NCI-H2196 (cell line): ENCODE measurements at regions not wholly inside any gene's neighbourhood (a gene's known extent, or its start where the extent isn't known, plus 50 kb on each side); places are given as distances from the start of the nearest gene placed in this dataset.

ENCODE experiments used
- DNase-seq: peaks from one replicate; lab custom pipeline; 2025; ENCODE audit not compliant: unreplicated experiment; lab: John Stamatoyannopoulos, UW

DNA sequence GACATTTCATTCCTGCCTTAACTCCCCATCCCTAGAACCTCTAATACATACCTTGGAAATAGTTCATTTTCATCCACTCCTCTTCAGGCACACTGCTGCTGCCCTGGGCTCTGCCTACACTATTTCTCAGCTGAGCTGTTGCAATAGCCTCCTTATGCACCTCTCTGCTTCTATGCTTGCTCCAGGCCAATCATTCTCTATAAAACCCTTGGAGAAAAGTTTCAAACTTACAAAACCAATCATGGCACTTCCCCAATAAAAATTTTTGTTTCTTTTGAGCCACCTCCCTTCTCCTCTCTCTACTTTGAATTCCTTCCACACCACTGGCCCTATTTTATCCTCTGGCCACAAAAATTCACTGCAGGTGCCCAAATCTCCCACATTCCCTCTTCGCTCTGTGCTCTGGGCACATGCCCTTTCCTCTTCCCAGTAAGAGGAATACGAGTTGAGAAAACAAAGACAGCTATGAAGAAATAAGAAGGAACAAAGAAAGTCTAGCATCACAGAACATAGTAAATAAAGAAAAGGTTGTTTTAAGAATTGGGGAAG, 301.4 kb downstream of the ELAVL2 start:
- DNase-seq: no peak

DNA sequence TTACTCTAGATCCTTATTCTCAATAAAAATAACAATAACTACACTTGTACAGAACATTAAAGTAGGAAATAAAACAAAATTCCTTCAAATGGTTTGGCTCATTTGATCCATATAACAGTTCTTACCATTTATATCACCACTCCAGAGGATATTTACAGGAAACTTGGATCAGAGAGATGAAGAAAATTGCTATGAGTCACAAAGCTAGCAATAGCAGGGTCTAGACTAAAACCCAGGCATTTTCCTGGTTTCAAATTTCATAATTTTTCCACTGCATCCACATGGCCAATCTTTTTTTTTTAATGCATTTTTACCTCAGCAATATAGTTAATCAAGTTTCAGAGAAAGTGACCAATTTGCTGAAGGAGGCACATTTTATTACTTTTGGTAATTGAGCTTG, 299.2 kb downstream of the ELAVL2 start:
- no peak for DNase-seq

DNA sequence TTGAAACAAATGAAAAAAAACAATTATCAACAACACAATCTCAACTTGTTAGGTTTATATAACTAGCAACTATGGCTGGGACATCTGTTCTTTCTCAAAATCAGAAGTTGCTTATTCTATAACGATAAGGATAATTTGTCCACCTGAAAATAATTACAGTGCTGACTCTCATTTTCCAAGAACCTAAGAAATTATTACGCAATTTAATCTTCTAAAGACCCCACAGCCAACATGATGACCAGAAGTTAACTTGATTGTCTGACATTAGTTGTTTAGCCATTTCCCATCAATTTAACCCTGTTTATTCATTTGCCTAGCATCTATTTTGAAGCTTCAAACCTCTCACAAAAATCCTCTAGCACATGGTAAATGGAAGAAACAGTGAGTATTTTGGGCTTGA, 293.8 kb downstream of the ELAVL2 start:
- DNase-seq: no peak

DNA sequence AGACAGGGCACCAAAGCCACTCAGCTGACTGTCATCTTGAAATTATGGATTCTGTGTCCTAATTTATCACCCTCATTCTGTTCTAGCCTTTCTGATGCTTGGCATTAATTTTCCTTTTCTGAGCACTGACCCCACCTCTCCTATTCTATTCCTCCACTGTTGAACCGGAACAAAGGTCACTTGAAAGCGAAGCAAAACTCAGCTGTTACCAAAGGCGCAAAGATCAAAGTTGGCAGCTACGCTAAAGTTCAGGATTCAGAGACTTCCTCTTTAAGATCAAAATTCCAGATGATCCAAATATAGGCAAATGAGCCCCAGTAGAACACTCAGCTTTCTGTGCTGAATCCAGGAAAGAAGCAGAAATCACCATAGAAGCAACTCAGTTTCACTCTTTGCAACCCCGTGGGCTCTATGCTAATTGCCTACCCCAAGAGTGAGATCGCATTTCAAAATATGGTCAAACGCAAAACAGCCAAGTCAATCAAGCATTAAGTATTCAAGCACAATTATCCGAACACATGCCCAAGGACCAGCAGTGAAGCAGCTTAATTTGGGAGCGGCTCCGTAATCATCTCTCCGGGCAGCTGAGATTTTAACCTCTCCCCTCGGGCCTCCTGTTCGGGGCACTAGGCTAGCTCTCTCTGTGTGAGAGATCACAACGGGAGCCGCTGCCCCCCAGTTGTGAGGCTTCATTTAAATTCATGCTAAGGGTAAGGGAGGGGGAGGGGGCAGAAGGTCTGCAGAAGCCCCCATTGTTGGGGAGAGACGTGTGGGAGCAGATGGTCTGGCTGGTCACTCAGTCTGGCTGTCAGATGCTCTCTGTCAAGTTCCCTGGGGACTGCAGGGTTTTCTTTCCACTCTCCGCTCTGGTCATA, 288.6 kb downstream of the ELAVL2 start:
- DNase-seq: no peak

DNA sequence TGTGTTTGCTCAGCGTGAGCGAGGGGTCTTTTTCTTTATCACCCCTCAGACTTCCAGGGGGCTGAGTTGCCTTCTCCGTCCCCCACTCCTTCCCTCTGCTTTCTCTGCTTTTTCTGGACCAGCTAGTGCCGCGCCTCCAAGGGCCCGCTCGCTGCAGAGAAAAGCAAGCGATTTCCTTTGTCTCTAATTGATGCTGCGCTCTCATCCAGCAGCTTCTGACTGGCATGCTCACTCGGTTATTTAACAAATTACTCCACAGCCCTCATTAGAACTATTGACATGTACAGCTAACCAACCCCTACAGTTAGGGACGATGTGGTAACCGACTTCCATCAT, 288.0 kb downstream of the ELAVL2 start:
- no peak for DNase-seq

DNA sequence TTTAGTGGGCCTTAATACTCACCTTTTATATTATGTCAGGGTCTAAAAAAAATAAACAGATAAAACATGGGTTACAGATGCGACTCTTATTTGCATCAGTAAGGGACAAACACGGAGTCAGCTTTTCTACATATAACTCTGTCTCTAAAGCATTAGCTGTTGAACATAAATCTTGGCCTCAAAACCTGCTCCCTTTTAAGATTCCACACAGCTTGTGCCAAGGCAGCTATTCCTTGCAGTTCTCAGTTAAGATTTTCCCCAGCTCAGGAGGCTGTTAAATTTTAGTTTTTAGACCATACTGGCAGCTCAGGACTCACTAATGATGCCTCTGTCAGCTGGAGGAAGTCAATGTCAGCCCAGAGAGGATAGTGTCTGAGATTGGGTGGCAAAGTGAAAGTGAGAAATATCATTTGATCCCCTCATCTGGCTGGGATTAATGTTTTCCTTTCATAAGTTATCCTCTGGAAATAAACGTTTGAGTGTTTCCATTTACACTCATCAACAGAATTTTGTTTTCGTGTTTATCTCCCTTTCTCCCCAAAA, 287.5 kb downstream of the ELAVL2 start:
- no peak for DNase-seq

DNA sequence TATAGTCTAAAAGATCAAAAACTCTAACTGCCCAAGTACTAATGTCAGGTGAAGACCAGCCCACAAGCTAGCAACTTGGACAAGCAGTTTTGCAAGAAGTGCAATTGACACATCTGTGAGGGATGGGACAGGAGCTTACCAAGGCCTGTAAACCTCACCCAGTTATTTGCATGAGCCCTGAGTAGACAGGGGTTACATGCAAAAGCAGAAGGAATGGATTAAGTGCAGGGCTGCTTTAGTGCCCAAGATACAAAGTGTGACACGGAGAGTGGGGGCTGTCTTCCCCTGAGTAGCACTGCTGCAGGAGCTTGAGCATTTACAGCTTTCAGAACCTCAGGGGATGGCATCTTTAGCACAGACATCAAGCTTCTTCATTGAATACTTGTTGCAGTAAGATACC, 286.7 kb downstream of the ELAVL2 start:
- DNase-seq: no peak

DNA sequence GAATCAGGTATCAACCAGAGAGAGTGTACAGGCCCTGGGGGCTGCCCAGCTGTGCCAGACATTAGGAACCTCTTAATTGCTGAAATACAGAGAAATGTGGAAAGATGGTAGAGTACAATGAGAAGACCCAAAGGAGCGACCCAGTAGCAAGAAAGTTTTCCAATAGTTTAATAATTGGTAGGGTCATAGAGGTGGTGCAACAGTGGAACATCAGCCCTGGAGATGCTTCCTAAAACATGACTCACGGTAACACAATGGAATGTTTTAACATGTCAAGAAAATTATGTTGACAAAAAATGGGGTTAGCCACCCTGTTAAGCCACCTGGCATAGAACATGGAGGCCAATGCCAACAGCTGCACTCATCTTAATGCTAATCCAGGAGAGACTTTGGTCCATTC, 284.1 kb downstream of the ELAVL2 start:
- DNase-seq: no peak

DNA sequence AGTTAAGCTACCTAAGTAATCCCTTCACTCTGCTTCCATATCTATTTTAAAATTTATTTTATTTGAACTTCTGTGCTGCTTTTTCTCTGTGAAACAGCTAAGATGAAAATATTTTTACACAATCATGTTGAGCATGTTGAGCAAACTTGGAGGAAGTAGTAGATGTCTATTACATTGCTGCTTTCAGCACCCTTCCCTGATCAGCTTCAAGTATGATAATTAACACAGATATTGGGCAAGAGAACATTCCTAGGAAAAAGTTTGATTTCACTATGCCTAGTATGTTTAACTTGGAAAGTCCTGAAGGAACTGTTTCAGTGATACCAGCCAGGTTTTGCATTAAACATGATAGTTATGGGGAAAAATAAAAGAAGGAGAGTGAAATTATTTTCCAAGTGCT, 283.6 kb downstream of the ELAVL2 start:
- no peak for DNase-seq

DNA sequence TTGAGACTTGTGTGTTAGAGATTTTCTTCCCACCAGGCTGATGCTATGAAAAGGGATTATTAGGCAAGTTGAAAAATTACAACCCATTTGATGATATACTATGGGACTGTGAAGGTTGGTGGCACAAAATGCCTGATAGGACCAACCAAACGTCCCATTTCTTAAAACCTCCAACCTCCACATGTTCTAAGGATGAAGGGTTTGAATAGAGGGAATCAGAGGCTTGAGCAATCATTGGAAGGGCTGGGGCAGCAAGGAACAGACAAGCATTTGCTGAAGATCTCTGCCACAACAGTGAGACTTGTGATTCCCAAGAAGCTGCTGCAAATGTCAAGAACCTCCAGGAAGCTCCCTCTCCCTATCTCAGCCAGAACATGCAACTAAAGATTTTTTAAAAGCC, 283.1 kb downstream of the ELAVL2 start:
- no peak for DNase-seq

DNA sequence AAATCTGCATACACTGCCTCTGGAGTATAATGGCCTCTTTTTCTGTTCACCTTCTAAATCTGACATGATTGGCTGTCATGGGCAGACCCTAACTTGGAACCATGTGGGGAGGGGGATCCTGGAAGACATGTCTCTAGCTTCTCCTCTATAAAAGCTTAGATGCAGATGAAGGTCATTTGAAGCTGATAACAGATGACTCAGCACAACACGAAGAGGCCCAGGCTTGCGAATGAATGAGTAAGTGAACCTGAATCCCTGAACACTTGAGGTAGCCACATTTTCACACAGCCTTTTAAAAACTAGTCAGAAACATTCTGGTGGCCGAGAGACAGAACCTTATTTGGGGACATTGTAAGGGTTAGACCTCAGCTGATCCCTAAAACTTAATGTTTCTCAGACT, 282.6 kb downstream of the ELAVL2 start:
- DNase-seq: no peak

DNA sequence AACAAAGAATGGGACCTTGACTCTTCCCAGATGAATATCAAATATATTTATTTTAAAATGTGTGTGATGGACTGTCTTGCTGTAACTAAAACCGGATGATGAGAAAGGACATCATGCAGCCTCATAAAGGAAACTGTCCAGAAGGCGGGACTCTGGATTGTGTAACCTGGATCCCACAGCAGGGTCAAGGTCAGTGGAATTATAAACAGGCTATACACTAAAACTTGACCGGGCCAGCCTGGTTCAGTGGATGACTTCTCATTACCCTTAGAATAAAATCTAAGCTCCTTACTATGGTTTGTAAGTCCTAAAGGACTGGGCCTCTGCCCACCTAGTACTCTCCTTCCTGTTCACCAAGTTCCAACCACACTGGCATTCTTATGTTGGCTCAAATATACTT, 280.3 kb downstream of the ELAVL2 start:
- DNase-seq: no peak

DNA sequence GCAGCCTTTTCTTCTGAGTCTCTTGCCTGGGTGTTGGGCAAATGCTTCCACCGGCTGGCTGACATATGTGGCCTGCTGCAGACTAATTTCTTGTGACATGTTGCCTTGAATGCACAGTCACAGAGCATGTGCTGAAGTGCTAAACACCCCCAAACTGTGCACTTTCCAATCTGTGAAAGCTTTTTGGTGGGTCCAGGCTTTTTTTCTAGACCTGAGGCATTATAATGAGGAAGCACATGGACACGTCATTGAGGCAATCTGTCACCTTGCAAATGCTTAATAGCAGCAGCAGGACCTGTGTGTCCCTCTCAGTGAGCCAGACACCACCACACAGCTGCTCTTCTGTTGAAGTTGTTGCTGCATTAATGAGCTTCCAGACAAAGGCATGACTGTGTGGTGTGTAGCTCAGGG, 274.7 kb downstream of the ELAVL2 start:
- DNase-seq: no peak

DNA sequence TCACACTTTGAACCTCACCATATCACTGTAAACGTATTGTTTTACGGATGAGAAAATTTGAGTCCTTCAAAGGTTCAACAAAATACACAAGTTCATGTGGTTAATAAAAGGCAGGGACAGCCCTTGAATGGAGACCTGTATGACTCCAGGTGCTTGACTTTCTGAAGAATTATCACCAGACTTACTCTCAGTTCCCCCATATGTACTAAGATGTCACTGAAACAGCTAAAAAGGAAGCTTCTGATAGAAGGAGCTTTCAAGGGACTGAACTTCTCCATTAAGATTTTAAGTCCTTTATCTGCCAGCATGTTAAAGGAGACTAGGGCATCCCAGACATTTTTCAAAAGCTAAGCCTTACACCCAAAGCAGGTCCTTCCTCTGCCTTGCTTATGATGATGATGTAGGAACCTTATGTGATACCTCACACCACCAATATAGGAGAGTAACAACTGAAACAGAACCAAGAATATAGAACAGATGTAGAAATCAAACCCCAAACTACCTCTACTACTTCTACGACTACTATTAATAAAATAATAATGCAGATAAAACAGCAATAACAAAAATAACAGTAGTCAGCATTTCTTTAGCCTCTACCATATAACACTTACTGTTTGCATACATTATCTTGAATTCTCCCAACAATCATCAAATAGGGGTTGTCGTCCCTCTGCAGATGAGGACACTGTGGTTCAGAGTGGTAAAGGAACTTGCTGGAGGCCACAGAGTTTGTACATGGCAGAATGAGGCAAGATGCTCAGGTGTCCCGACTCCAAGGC, 273.9 kb downstream of the ELAVL2 start:
- no peak for DNase-seq

DNA sequence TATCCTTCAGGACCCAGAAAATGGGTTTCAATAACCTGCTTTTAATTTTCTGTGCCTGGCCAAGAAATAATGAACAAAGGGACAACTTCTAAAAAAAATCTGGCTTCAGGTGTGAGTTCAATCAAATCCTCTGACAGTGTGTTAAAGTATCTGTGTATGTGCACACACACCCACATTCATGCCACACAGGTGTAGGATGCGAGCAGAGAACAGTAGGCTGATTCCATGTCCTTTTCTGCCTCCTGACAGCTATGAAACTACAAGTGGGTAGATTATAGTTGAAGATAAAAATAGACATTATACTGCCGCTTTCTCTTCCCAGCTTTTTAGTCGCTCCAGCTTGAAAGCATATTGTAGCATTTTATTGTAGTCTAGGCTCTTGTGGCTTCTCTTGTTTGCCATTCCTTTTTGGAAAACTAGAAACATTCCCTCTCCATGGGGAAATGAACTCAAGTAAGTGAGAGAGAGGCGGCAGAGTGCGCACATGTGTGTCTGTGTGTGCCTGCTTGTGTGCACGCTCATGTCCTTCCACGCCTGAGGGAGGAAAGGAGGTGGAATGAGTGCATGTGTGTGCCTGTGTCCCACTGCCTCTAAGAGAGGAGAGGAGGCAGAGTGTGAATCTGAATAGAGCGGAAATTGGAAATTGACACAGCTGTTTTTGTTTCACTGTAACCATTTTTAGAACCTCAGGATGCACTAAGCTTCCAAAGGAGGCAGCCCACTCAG, 273.0 kb downstream of the ELAVL2 start:
- no peak for DNase-seq

DNA sequence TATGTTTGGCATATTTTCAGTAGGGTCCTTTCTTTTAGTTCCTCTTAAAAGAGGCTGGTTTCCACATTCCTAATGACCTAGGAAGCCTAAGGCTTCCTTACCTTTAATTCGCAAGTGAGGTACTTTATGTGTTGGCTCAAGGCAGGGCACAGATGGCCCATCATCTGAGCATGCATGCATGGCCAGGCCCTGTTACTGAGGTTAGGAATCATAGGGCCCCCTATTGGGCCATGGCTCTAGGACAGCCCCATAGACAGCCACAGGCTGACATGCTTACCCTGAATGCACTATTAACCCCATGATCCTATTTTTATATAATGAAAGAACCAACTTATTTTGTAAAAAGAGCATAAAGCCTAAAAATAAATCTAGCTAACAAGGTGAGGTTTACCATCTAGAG, 271.4 kb downstream of the ELAVL2 start:
- DNase-seq: no peak

DNA sequence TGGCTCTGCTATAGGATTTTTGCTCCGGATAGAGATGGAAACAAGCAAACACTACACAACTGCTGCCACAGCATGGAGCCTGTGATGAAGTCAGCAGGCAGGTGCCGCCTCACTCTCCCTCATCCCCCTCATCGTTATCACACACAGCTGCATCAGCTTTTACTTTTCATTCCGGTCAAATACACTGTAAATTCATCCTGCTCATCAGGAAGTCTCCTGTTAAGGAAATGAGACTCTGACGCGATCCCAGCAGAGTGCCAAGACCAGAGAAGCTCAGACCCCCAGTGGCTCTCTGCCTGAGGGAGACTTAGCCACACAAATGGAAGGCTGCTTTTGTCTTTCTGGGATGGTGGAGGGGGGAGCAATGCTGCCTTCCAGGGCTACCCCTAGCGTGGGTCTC, 270.2 kb downstream of the ELAVL2 start:
- no peak for DNase-seq

DNA sequence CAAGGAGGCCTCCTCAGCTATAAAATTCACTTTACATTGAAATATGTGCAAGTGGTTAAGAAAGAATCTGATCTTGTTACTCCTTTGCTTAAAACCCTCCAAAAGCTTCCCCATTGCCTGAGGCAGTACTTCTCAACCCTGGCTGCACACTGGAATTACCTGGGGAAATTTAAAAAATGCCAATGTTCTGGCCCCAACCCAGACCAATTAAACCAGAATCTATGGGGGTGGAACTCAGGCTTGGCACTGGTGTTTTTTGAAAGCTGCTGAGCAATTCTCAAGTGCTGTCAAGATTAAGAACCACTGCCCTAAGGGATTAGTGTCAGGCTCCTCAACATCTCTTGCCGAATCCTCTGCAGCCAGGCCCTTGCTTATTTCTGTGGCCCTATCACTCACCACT, 269.6 kb downstream of the ELAVL2 start:
- DNase-seq: no peak

DNA sequence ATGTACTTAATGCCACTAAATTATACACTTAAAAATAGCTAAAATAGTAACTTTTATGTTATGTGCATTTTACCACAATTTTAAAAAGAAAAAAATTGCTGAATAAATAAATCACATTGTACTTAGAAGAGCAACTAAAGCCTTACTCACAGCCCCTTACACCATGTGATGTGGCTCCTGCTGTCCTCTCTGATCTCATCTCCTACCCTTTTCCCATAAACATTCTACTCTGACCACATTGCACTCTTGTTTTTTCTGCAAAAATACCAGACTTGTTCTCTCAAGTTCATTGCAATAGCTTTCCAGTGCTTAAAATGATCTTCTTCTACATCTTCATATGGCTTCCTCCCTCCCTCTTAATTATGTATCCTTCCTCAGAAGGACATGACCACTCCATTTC, 268.4 kb downstream of the ELAVL2 start:
- DNase-seq: no peak

DNA sequence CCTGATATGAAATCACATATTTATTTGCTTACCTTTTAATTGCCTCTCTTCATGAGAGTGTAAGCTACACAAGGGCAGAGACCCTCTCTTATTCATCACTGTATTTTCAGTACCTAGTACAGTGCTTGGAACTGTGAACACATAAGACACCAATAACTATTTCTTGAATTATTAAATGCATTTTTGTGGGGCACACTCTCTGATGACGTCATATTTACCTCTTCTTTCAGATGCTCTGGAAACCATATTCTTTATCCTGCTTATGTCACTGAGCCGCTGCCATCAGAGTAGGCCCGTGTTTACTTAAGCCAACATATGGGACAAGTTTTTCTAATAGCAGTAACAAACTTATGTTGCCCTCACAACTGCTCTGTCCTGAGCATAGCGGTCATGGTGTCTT, 266.5 kb downstream of the ELAVL2 start:
- no peak for DNase-seq

DNA sequence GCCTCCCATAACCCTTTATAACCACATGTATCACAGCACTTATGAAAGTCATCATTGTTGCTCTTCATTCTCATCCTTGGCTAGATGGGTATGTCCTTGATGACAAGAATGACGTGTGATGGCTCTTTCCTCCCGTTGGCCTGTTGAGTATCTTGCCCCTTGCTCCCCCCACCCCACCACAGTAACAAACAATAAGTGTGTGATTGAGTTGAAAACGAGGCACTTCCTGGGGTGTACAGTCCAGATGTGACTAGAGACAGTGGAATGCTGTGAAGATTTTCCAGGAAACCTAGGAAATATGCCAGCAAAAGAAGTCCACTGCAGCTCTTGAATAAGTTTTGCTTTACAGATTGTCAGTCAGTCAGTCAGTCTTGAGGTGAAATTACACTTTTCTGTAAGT, 262.5 kb downstream of the ELAVL2 start:
- DNase-seq: no peak
